Neural cell (in vitro differentiated cells): ENCODE measurements at regions not wholly inside any gene's neighbourhood (a gene's known extent, or its start where the extent isn't known, plus 50 kb on each side); places are given as distances from the start of the nearest gene placed in this dataset.

Experiments
- H2AFZ ChIP-seq: fragments of 200-600, 300-800 bp; sonication (generic), shearing (Covaris generic); 2 replicates; pipeline ENCODE4 v1.6.0; 2014; ENCODE audit warnings: low read depth, mild to moderate bottlenecking, antibody characterized with exemption, low read length, moderate library complexity
- H3F3A ChIP-seq: fragments of 200-600 bp; shearing (Covaris generic); 2 replicates; pipeline ENCODE4 v1.6.1; 2016; ENCODE audit warnings: mild to moderate bottlenecking, moderate library complexity, mixed read lengths, antibody characterized with exemption, low read length; ENCODE audit not compliant: insufficient read depth, poor library complexity, severe bottlenecking
- H3K27ac ChIP-seq: fragments of 200-600, 300-800 bp; sonication (generic), shearing (Covaris generic); 2 replicates; pipeline ENCODE4 v1.5.1; 2014; ENCODE audit warnings: mild to moderate bottlenecking, low read length, moderate library complexity
- H3K27me3 ChIP-seq: fragments of 300-800, 200-600 bp; sonication (generic), shearing (Covaris generic); 2 replicates; pipeline ENCODE4 v1.6.0; 2014; ENCODE audit warnings: mild to moderate bottlenecking, low read depth, low read length, moderate library complexity; ENCODE audit not compliant: insufficient read depth
- H3K36me3 ChIP-seq: fragments of 300-800, 200-600 bp; sonication (generic), shearing (Covaris generic); 2 replicates; pipeline ENCODE4 v1.5.1; 2014; ENCODE audit warnings: mild to moderate bottlenecking, antibody characterized with exemption, low read length, moderate library complexity; ENCODE audit not compliant: insufficient read depth
- H3K4me2 ChIP-seq: fragments of 300-800, 200-600 bp; sonication (generic), shearing (Covaris generic); 2 replicates; pipeline ENCODE4 v1.6.0; 2014; ENCODE audit warnings: mild to moderate bottlenecking, low read length
- H3K4me3 ChIP-seq: fragments of 300-800, 200-600 bp; sonication (generic), shearing (Covaris generic); 2 replicates; pipeline ENCODE4 v1.5.1; 2014; ENCODE audit warnings: mild to moderate bottlenecking, low read length, moderate library complexity
- H3K79me2 ChIP-seq: fragments of 200-600 bp; shearing (Covaris generic); replicated peaks from 2 replicates; pipeline ENCODE4 v1.6.0; 2014; ENCODE audit warnings: mild to moderate bottlenecking, low read length, moderate library complexity; ENCODE audit not compliant: insufficient read depth
- H3K9ac ChIP-seq: fragments of 300-800, 200-600 bp; sonication (generic), shearing (Covaris generic); 2 replicates; pipeline ENCODE4 v1.6.1; 2016; ENCODE audit warnings: mild to moderate bottlenecking, low read length, mixed read lengths
- H3K9me2 ChIP-seq: fragments of 200-600 bp; shearing (Covaris generic); 2 replicates; pipeline ENCODE4 v1.6.1; 2016; ENCODE audit warnings: mild to moderate bottlenecking, low read length, mixed read lengths; ENCODE audit not compliant: insufficient read depth
- H3K9me3 ChIP-seq: fragments of 200-600, 300-800 bp; sonication (generic), shearing (Covaris generic); 2 replicates; pipeline ENCODE4 v1.6.1; 2016; ENCODE audit warnings: mild to moderate bottlenecking, mixed run types, low read length, moderate library complexity, mixed read lengths
- H4K20me1 ChIP-seq: fragments of 200-600 bp; shearing (Covaris generic); 2 replicates; pipeline ENCODE4 v1.6.1; 2016; ENCODE audit warnings: mild to moderate bottlenecking, mixed run types; ENCODE audit not compliant: insufficient read depth
- EP300 ChIP-seq: fragments of 450-650 bp; conservative IDR thresholded peaks from 2 replicates; pipeline ENCODE4 v1.6.1; 2014; ENCODE audit warnings: antibody characterized with exemption, mild to moderate bottlenecking, moderate library complexity; ENCODE audit not compliant: poor library complexity, severe bottlenecking
- EZH2 ChIP-seq: fragments of 200-600, 300-800 bp; shearing (Covaris generic), sonication (generic); IDR thresholded peaks from 2 replicates; pipeline ENCODE4 v1.6.1; 2014; ENCODE audit warnings: antibody characterized with exemption, low read length, borderline replicate concordance, mild to moderate bottlenecking; ENCODE audit not compliant: insufficient read depth, poor library complexity, severe bottlenecking
- MXI1 ChIP-seq: fragments of 450-650 bp; conservative IDR thresholded peaks from 2 replicates; pipeline ENCODE4 v1.6.1; 2014; ENCODE audit warnings: antibody characterized with exemption, mild to moderate bottlenecking; ENCODE audit not compliant: poor library complexity, severe bottlenecking
- POLR2AphosphoS5 ChIP-seq: IDR thresholded peaks from 2 replicates; pipeline ENCODE4 v1.6.1; 2012
- RAD21 ChIP-seq: fragments of 450-650 bp; conservative IDR thresholded peaks from 2 replicates; pipeline ENCODE4 v1.6.1; 2014; ENCODE audit warnings: antibody characterized with exemption, mild to moderate bottlenecking, moderate library complexity
- SMC3 ChIP-seq: fragments of 450-650 bp; conservative IDR thresholded peaks from 2 replicates; pipeline ENCODE4 v1.6.1; 2014; ENCODE audit warnings: antibody characterized with exemption, mild to moderate bottlenecking, moderate library complexity; ENCODE audit not compliant: poor library complexity
- TAF1 ChIP-seq: IDR thresholded peaks from 2 replicates; pipeline ENCODE4 v1.6.1; 2012; ENCODE audit warnings: low read depth
- TF ChIP-seq, protein P1 (sequence below): IDR thresholded peaks from 2 replicates; pipeline ENCODE4 v1.6.1; 2012; ENCODE audit warnings: borderline replicate concordance
- TF ChIP-seq, protein P2 (sequence below): fragments of 450-650 bp; IDR thresholded peaks from 2 replicates; pipeline ENCODE4 v1.5.1; 2014; ENCODE audit warnings: antibody characterized with exemption, mild to moderate bottlenecking, moderate library complexity; ENCODE audit not compliant: poor library complexity, severe bottlenecking

DNA sequence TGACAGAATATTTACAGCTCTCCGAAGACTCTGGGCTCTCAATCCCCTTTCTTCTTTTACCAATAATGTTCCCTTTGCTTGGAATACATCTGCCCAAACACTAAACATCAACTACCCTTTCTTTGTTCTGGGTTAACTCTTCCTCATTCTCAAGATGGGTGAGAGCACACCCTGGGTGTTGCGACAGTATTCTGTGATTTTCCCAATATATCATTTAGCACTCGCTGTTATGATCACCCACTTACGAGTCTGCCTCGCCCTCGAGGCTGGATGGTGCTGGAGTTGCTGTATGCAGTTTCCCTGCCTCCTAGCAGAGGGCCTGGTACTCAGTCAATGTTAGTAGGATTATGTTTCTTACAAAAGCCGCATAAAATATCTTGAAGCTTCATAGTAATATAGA is 93.2 kb downstream of the SOCS6 start:
- no peaks in the 10 kb centered on the region for H3K27me3 ChIP-seq
- H3K27ac ChIP-seq, result no peak overlapping the region
- H3K4me3 ChIP-seq, result no peak overlapping the region
- H3F3A ChIP-seq, result no peaks in the 10 kb centered on the region
- H3K4me2 ChIP-seq, result no peak overlapping the region
- no peaks in the 10 kb centered on the region for H3K9me2 ChIP-seq
- no peaks in the 10 kb centered on the region for H4K20me1 ChIP-seq
- no peak for TF ChIP-seq SMC3
- TF ChIP-seq TAF1, result no peak
- TF ChIP-seq EZH2, result no peak
- no peak for TF ChIP-seq MXI1
- TF ChIP-seq, protein P1, sequence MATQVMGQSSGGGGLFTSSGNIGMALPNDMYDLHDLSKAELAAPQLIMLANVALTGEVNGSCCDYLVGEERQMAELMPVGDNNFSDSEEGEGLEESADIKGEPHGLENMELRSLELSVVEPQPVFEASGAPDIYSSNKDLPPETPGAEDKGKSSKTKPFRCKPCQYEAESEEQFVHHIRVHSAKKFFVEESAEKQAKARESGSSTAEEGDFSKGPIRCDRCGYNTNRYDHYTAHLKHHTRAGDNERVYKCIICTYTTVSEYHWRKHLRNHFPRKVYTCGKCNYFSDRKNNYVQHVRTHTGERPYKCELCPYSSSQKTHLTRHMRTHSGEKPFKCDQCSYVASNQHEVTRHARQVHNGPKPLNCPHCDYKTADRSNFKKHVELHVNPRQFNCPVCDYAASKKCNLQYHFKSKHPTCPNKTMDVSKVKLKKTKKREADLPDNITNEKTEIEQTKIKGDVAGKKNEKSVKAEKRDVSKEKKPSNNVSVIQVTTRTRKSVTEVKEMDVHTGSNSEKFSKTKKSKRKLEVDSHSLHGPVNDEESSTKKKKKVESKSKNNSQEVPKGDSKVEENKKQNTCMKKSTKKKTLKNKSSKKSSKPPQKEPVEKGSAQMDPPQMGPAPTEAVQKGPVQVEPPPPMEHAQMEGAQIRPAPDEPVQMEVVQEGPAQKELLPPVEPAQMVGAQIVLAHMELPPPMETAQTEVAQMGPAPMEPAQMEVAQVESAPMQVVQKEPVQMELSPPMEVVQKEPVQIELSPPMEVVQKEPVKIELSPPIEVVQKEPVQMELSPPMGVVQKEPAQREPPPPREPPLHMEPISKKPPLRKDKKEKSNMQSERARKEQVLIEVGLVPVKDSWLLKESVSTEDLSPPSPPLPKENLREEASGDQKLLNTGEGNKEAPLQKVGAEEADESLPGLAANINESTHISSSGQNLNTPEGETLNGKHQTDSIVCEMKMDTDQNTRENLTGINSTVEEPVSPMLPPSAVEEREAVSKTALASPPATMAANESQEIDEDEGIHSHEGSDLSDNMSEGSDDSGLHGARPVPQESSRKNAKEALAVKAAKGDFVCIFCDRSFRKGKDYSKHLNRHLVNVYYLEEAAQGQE, result no peak
- no peak for TF ChIP-seq EP300
- TF ChIP-seq, protein P2, sequence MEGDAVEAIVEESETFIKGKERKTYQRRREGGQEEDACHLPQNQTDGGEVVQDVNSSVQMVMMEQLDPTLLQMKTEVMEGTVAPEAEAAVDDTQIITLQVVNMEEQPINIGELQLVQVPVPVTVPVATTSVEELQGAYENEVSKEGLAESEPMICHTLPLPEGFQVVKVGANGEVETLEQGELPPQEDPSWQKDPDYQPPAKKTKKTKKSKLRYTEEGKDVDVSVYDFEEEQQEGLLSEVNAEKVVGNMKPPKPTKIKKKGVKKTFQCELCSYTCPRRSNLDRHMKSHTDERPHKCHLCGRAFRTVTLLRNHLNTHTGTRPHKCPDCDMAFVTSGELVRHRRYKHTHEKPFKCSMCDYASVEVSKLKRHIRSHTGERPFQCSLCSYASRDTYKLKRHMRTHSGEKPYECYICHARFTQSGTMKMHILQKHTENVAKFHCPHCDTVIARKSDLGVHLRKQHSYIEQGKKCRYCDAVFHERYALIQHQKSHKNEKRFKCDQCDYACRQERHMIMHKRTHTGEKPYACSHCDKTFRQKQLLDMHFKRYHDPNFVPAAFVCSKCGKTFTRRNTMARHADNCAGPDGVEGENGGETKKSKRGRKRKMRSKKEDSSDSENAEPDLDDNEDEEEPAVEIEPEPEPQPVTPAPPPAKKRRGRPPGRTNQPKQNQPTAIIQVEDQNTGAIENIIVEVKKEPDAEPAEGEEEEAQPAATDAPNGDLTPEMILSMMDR, result no peak
- TF ChIP-seq RAD21, result no peak
- no peak for TF ChIP-seq POLR2AphosphoS5
- H3K9ac ChIP-seq, result no peak overlapping the region
- no peaks in the 10 kb centered on the region for H3K36me3 ChIP-seq
- H3K79me2 ChIP-seq, result no peaks in the 10 kb centered on the region
- H3K9me3 ChIP-seq, result no peaks in the 10 kb centered on the region
- no peak overlapping the region for H2AFZ ChIP-seq

DNA sequence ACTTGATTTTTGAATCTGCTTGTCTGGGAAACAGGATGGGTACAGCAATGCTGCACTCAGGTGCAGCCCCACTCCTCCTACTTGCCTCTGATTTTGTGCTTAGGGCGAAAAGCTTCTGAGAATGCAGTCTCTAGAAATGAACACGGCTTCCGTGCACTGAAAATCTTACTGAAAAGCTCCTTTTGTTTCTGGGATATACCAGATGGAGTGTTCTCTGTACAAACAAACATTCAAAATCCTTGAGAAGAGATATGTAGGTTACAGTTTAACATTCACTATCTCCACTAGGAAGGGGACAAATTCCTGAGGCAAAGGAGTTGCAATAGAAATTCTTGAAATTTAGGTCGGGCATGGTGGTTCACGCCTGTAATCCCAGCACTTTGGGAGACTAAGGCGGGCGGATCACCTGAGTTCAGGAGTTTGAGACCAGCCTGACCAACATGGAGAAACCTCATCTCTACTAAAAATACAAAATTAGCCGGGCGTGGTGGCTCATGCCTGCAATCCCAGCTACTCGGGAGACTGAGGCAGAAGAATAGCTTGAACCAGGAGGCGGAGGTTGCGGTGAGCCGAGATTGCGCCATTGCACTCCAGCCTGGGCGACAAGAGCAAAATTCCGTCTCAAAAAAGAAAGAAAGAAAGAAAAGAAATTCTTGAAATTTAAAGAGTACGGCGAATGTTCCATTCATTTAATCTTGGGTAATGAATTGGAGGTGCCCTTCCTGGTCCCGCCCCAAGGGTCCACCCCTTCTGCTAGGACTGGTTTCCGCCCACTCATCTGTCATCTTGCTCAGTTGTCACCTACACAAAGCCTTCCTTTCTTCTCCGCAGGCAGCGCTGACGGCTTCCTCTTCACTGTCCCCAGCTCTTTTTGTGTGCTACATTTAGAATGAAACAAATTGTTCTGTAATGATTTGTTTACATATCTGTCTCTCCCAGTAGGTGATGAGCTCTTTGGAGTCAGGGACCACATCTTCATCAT is 92.4 kb downstream of the SOCS6 start:
- H3F3A ChIP-seq, result no peaks in the 10 kb centered on the region
- H3K9me2 ChIP-seq, result no peaks in the 10 kb centered on the region
- no peak overlapping the region for H3K4me2 ChIP-seq
- no peak overlapping the region for H2AFZ ChIP-seq
- no peaks in the 10 kb centered on the region for H3K36me3 ChIP-seq
- H3K4me3 ChIP-seq, result no peak overlapping the region
- no peaks in the 10 kb centered on the region for H3K27me3 ChIP-seq
- H3K9ac ChIP-seq, result no peak overlapping the region
- no peaks in the 10 kb centered on the region for H4K20me1 ChIP-seq
- TF ChIP-seq, protein P1, result no peak
- peak; percentile 94 for TF ChIP-seq EP300
- TF ChIP-seq EZH2, result no peak
- TF ChIP-seq POLR2AphosphoS5, result peak; percentile 78
- TF ChIP-seq MXI1, result no peak
- TF ChIP-seq, protein P2, result no peak
- TF ChIP-seq SMC3, result no peak
- TF ChIP-seq TAF1, result no peak
- TF ChIP-seq RAD21, result no peak
- H3K79me2 ChIP-seq, result no peaks in the 10 kb centered on the region
- H3K9me3 ChIP-seq, result no peaks in the 10 kb centered on the region
- H3K27ac ChIP-seq, result no peak overlapping the region
